Fibroblast of pulmonary artery (primary cell): ENCODE measurements at regions not wholly inside any gene's neighbourhood (a gene's known extent, or its start where the extent isn't known, plus 50 kb on each side); places are given as distances from the start of the nearest gene placed in this dataset.

Experiments
- DNase-seq: peaks from one replicate; pipeline ENCODE4 v3.0.0-alpha.2; 2010; ENCODE audit warnings: low read depth
- H3K4me3 ChIP-seq: replicated peaks from 2 replicates; pipeline ENCODE4 v1.5.1; 2011; ENCODE audit warnings: low read depth, mild to moderate bottlenecking, control low read depth, low read length, moderate library complexity
- TF ChIP-seq, protein P1 (sequence below): IDR thresholded peaks from 2 replicates; pipeline ENCODE4 v1.5.1; 2011; ENCODE audit warnings: mild to moderate bottlenecking, control low read depth, low read length, inconsistent platforms; ENCODE audit errors: missing control alignments

DNA sequence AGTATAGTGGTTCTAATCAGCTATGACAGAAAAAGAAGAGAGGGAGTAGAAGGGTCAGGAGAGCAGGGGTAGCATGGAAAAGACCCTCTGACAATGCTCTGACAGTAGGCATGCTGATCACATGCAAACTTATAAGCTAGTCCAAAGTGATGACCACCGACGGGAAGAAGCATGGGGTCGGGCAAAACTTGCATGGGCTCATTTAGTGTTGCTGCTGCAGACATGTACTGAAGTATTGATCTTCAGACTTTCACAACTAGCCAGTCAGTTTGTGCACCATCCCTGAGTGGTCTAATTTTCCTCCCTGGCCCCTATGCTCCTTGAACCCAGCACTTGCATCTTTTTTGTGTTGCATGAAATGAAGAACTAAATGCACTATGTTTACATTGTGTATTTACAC, 225.4 kb downstream of the SYK start:
- TF ChIP-seq, protein P1, sequence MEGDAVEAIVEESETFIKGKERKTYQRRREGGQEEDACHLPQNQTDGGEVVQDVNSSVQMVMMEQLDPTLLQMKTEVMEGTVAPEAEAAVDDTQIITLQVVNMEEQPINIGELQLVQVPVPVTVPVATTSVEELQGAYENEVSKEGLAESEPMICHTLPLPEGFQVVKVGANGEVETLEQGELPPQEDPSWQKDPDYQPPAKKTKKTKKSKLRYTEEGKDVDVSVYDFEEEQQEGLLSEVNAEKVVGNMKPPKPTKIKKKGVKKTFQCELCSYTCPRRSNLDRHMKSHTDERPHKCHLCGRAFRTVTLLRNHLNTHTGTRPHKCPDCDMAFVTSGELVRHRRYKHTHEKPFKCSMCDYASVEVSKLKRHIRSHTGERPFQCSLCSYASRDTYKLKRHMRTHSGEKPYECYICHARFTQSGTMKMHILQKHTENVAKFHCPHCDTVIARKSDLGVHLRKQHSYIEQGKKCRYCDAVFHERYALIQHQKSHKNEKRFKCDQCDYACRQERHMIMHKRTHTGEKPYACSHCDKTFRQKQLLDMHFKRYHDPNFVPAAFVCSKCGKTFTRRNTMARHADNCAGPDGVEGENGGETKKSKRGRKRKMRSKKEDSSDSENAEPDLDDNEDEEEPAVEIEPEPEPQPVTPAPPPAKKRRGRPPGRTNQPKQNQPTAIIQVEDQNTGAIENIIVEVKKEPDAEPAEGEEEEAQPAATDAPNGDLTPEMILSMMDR = no peak
- no peak for DNase-seq
- no peak overlapping the region for H3K4me3 ChIP-seq

DNA sequence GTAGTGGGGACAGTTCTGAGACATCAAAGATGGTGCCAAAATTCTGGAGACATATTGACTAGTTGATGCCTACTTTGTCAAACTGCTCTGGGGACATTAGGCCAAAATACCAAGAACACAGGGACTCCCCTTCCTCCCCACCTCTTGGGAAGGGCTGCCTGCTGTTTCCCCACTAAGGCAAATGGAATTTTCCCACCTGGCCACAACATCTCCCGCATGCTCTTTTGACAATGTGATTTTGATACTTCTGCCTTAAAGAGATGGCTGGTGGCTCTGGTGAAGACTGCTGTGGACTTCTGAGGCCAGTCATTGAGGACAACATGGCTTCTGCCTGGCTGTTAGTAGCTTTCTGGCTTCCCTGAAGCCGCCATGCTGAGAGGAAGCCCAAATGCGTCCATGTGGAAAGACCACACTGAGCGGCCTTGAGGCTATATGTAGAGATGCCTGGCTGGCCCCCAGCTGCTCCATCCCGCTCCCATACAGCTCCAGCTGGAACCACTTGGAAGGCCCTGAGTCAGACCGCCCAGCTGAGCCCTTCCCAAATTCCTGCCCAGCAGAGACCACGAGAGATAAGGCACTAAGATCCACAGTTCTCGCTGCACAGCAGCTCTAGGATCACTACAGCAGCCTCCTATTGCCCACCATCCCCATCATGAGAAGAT, 226.7 kb downstream of the SYK start:
- TF ChIP-seq, protein P1 = no peak
- H3K4me3 ChIP-seq = no peak overlapping the region
- no peak for DNase-seq

GRCh38 chr9:91029650-91030361, 228.2 kb downstream of the SYK start:
- TF ChIP-seq, protein P1 = no peak
- no peak for DNase-seq
- no peak overlapping the region for H3K4me3 ChIP-seq

DNA sequence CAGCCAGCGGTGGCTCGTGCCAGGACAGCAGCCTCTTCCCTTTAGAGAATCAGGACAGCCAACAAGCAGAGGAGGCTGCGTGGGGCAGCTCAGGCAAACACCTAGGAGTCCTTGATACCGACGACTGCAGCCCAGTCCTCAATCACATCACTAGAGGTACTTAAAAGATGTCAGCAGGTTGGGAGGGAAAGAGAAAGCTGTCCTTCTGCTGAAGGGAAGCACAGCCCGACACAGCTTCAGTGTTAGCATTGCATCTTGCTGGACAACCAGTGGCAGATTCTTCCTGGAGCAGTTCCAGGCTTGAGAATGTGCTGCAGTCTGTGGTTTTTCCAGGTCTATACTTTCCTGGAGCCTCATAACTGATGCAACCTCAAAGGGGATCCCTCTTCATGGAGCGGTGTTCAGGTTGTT, 230.5 kb downstream of the SYK start:
- H3K4me3 ChIP-seq = no peak overlapping the region
- TF ChIP-seq, protein P1 = no peak
- no peak for DNase-seq

GRCh38 chr9:91033270-91033669, 231.7 kb downstream of the SYK start:
- TF ChIP-seq, protein P1 = no peak
- H3K4me3 ChIP-seq = no peak overlapping the region
- no peak for DNase-seq

DNA sequence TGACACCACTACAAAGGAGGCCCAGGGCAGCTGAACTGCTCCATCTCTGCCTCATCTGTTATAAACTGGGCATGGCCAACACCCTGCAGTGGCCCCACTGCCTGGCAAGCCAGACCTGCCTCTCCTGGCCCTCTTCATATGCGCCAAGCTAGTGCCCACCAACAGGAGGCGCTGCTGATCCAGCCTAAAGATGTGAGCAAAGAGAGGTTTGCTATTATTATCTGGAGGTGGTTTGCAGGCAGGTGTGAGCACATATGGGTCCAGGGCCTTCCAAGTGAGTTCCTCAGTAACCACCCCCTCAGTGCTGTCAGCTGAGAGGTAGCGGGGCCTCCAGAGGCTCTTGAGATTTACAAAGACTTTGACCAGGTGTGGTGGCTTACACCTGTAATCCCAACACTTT, 232.2 kb downstream of the SYK start:
- DNase-seq = no peak
- TF ChIP-seq, protein P1 = peak; percentile 45
- no peak overlapping the region for H3K4me3 ChIP-seq
